ENCODE measurements at regions not wholly inside any gene's neighbourhood (a gene's known extent, or its start where the extent isn't known, plus 50 kb on each side); places are given as distances from the start of the nearest gene placed in this dataset.

DNA sequence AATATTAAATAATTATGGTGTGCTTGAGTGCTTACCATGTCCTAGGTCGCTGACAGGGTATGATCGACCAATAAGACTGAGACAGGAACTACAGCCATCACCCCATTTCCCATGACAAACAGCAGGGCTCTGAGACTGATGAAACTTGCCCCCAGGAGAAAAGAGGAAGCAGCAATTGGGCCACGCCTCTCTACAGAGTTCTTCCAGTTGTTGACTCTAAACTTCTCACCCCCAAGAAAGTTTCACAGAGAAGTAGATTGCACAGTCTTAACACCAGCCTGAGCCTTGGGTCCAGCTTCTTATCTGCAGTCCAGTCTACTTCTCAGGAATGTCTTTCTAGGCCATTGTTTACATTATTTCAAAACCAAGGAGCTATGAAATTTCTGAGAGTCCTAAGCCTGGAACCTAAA lies 182.2 kb upstream of the ANKRD55 start:
- no peak overlapping the region for H3K4me3 ChIP-seq
- peak overlapping the region; percentile 34 to 64 for H3K27ac ChIP-seq
- H3K36me3 ChIP-seq, result no peaks in the 10 kb centered on the region
- peaks cover 4% of the 10 kb centered on the region for H3K9me3 ChIP-seq
- peak; percentile 40 for ATAC-seq (ENCODE audit: insufficient number of reproducible peaks, low FRiP score, low read depth)
- no peaks in the 10 kb centered on the region for H3K27me3 ChIP-seq (replicated peaks; ENCODE audit: insufficient read depth)
- TF ChIP-seq, protein P1, sequence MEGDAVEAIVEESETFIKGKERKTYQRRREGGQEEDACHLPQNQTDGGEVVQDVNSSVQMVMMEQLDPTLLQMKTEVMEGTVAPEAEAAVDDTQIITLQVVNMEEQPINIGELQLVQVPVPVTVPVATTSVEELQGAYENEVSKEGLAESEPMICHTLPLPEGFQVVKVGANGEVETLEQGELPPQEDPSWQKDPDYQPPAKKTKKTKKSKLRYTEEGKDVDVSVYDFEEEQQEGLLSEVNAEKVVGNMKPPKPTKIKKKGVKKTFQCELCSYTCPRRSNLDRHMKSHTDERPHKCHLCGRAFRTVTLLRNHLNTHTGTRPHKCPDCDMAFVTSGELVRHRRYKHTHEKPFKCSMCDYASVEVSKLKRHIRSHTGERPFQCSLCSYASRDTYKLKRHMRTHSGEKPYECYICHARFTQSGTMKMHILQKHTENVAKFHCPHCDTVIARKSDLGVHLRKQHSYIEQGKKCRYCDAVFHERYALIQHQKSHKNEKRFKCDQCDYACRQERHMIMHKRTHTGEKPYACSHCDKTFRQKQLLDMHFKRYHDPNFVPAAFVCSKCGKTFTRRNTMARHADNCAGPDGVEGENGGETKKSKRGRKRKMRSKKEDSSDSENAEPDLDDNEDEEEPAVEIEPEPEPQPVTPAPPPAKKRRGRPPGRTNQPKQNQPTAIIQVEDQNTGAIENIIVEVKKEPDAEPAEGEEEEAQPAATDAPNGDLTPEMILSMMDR (IDR thresholded peaks at IDR 0.05), result no peak
- peak; percentile 6 for DNase-seq (ENCODE audit: low spot score)
- peaks cover 33 to 52% of the 10 kb centered on the region in 2 donors for H3K4me1 ChIP-seq (ENCODE audit: control insufficient read depth in 1 of 2, low read depth in 2 of 2)

DNA sequence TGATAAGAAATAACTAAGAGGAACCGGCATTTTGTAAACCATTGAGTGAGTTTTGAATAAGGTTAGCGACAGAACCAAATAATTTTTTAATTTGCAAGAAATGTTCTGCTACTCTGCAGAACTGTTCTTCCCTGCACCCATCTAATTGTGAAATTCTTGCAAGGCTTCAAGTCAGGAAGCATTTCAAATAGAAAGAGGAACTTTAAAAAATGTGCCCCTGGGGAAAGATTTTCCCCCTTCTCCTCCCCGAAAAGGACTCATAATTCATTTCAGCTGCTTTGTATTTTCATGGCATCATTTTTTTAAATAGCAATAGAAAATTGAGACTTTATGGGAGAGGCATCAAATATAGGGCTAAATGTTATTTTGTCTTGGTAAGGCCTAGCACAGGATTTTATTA lies 180.9 kb upstream of the ANKRD55 start:
- peak overlapping the region; percentile 34 to 64 for H3K27ac ChIP-seq
- no peak for DNase-seq (ENCODE audit: low spot score)
- H3K36me3 ChIP-seq, result no peaks in the 10 kb centered on the region
- no peak for ATAC-seq (ENCODE audit: insufficient number of reproducible peaks, low FRiP score, low read depth)
- H3K4me1 ChIP-seq (ENCODE audit: control insufficient read depth in 1 of 2, low read depth in 2 of 2), result peaks cover 38 to 65% of the 10 kb centered on the region in 2 donors
- TF ChIP-seq, protein P1 (IDR thresholded peaks at IDR 0.05), result no peak
- H3K27me3 ChIP-seq (replicated peaks; ENCODE audit: insufficient read depth), result no peaks in the 10 kb centered on the region
- no peak overlapping the region for H3K4me3 ChIP-seq
- no peaks in the 10 kb centered on the region for H3K9me3 ChIP-seq

DNA sequence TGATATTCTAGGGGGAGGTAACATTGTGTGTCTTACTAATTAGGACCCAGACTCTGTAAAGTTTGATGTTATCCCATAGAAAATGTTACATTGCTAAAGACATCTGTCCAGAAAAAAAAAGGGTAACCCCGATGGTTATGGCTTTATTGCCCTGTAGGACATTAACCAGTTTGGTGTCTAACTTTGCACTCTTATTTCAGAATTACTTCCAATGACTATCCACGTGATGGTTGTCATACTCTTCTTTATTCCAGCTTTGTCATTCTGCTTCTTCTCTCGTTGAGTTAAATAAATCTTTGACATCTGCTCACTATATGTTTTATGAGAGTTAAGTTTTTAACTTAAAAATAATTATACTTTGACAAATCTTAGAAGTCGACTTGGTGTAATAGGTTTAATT lies 180.4 kb upstream of the ANKRD55 start:
- peaks cover 38 to 69% of the 10 kb centered on the region in 2 donors for H3K4me1 ChIP-seq (ENCODE audit: control insufficient read depth in 1 of 2, low read depth in 2 of 2)
- no peaks in the 10 kb centered on the region for H3K9me3 ChIP-seq
- no peak for DNase-seq (ENCODE audit: low spot score)
- H3K27ac ChIP-seq, result no peak overlapping the region
- H3K4me3 ChIP-seq, result no peak overlapping the region
- no peaks in the 10 kb centered on the region for H3K36me3 ChIP-seq
- H3K27me3 ChIP-seq (replicated peaks; ENCODE audit: insufficient read depth), result no peaks in the 10 kb centered on the region
- TF ChIP-seq, protein P1 (IDR thresholded peaks at IDR 0.05), result no peak
- no peak for ATAC-seq (ENCODE audit: insufficient number of reproducible peaks, low FRiP score, low read depth)

- Histone ChIP-seq H3K27me3 (replicated peaks; ENCODE audit: insufficient read depth) (no peaks in the 10 kb centered on the region), H3K36me3 (no peaks in the 10 kb centered on the region), H3K4me1 (ENCODE audit: control insufficient read depth in 1 of 2, low read depth in 2 of 2) (peaks cover 38 to 69% of the 10 kb centered on the region in 2 donors), H3K27ac (peak overlapping the region in 1 of 2 donors; percentile 1), H3K9me3 (no peaks in the 10 kb centered on the region), H3K4me3 (no peak overlapping the region)
- TF ChIP-seq, protein P1 (IDR thresholded peaks at IDR 0.05), result no peak
- ATAC-seq (ENCODE audit: insufficient number of reproducible peaks, low FRiP score, low read depth), result no peak
- no peak for DNase-seq (ENCODE audit: low spot score)
Measured at GRCh38 chr5:56412601-56413379, 179.7 kb upstream of the ANKRD55 start.

- Histone ChIP-seq H3K27me3 (replicated peaks; ENCODE audit: insufficient read depth) (no peaks in the 10 kb centered on the region), H3K36me3 (no peaks in the 10 kb centered on the region), H3K4me1 (ENCODE audit: control insufficient read depth in 1 of 2, low read depth in 2 of 2) (peaks cover 38 to 66% of the 10 kb centered on the region in 2 donors), H3K27ac (no peak overlapping the region), H3K4me3 (no peak overlapping the region), H3K9me3 (no peaks in the 10 kb centered on the region)
- ATAC-seq (ENCODE audit: insufficient number of reproducible peaks, low FRiP score, low read depth), result no peak
- TF ChIP-seq, protein P1 (IDR thresholded peaks at IDR 0.05), result no peak
- no peak for DNase-seq (ENCODE audit: low spot score)
Measured at GRCh38 chr5:56410696-56411095, 177.6 kb upstream of the ANKRD55 start.

Data from thoracic aorta (tissue), 2 donors.